Activated T-helper 2 cell treated with anti-CD3 and anti-CD28 coated beads, Interferon-gamma antibody, Interleukin-2, Interleukin-4, amounts not matched to agents 10 μg/mL and 5 μg/mL and 100 μg/mL, durations not matched to agents 14 hours and 24 hours and 36 hours (primary cell): ENCODE measurements at regions not wholly inside any gene's neighbourhood (a gene's known extent, or its start where the extent isn't known, plus 50 kb on each side); places are given as distances from the start of the nearest gene placed in this dataset.
"Not testable (repeated sequence)": the region's sequence is repeated elsewhere in the genome, so short reads cannot be mapped to it uniquely, and the experiment has no call there.

Experiments used
- DNase-seq: peaks from one replicate; pipeline ENCODE4 v3.0.0; 2021; ENCODE audit warnings: low spot score
- H3K27ac Mint-ChIP-seq: one replicate; pipeline ENCODE4 v1.8.0; 2021; ENCODE audit warnings: mixed read lengths
- H3K27me3 Mint-ChIP-seq: one replicate; pipeline ENCODE4 v1.8.0; 2021; ENCODE audit warnings: low read depth, mixed read lengths
- H3K36me3 Mint-ChIP-seq: one replicate; pipeline ENCODE4 v1.8.0; 2021; ENCODE audit warnings: low read depth, mixed read lengths
- H3K4me1 Mint-ChIP-seq: one replicate; pipeline ENCODE4 v1.8.0; 2021; ENCODE audit warnings: low read depth, mixed read lengths
- H3K4me3 Mint-ChIP-seq: one replicate; pipeline ENCODE4 v1.8.0; 2021; ENCODE audit warnings: low read depth, mild to moderate bottlenecking, moderate library complexity, mixed read lengths
- H3K9me3 Mint-ChIP-seq: one replicate; pipeline ENCODE4 v1.8.0; 2021; ENCODE audit warnings: mixed read lengths
- intact Hi-C: fragments of 100-400 bp; cut with micrococcal nuclease; formaldehyde crosslinking; loops from one replicate; pipeline ENCODE4 v1.15.1; 2023

DNA sequence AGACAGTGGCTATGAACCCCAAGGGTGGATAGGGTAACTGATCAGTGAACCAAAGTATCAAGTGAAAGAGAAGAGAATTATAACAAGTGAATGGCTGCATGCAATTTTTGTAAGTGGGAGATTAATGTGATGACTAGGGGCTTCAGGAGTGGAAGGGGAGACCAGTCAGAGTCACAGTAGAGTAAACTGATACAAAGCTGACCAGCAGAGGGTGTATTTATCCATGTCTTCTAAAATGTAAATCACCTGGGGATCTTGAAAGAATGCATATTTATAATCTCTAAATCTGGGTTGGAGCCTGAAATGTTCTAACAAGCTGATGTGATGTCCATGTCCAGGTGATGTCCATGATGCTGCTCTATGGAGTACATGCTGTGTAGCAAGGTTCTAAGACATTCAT lies 1351.3 kb upstream of the CHAC2 start:
- no peak overlapping the region for H3K4me3 Mint-ChIP-seq
- no peaks in the 10 kb centered on the region for H3K4me1 Mint-ChIP-seq
- no peak for DNase-seq
- intact Hi-C loops, result no loop called here
- peaks cover 4% of the 10 kb centered on the region for H3K9me3 Mint-ChIP-seq
- H3K36me3 Mint-ChIP-seq, result no peaks in the 10 kb centered on the region
- no peaks in the 10 kb centered on the region for H3K27me3 Mint-ChIP-seq
- H3K27ac Mint-ChIP-seq, result no peak overlapping the region

DNA sequence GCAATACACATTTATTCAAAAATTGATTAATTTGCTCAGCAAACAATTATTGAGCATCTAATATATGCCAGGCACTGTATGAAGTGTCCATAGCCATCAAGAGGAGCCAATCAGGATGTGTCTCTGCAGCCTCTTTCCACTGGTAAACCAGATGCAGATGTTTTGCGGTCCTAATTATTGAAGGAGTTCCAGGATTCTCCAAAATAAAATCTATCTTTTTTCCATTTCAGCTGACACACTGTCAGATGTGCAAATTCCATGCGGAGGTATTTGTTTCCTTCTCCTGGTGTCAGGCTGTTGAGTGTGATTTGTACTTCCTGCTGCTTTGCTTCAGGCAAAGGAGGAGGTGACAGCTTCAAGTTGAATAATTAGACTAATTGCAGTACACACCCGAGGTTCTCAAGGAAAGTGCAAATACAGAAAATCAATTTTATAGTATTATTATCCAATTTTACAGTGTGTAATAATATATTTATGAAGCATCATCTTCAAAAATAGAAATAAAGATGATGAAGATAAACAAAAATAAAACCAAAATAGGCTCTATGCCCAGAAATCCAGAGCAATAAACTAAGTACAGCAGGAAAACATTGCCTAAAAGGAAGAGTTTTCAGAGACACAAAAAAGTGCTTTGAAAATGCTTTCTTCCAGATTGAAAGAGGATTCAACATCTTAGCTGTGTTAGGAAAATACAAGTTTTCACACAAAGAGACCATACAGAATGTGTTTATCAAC lies 1352.9 kb upstream of the CHAC2 start:
- intact Hi-C loops, result no loop called here
- Mint-ChIP-seq H3K4me3 (no peak overlapping the region), H3K27me3 (no peaks in the 10 kb centered on the region), H3K4me1 (no peaks in the 10 kb centered on the region), H3K36me3 (no peaks in the 10 kb centered on the region), H3K9me3 (peaks cover 4% of the 10 kb centered on the region), H3K27ac (no peak overlapping the region)
- DNase-seq, result no peak

- H3K9me3 Mint-ChIP-seq, intact Hi-C loops, H3K27me3 Mint-ChIP-seq: not testable (repeated sequence)
These were observed 1358.1 kb upstream of the CHAC2 start for GRCh38 chr2:52409308-52410118.

DNA sequence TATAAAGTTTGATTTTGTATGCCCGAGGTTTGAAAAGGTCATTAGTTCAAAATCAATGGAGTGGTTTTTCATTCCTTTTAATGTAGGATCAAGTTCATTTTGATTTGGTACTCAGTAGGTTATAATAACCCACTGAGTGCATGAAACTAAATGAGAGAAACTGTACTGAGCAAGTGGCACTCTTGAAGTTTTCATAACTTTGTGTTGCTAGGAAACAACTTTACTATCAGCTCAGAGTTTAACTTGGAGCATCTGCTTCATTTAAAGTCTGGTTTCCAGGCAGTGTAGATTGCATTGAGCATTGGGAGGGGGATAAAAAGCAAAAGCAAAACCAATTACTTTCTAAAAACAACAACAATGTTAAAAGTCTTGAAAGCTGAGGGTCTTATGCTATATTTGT lies 1361.6 kb upstream of the CHAC2 start:
- peaks cover 4% of the 10 kb centered on the region for H3K9me3 Mint-ChIP-seq
- intact Hi-C loops, result no loop called here
- no peak overlapping the region for H3K4me3 Mint-ChIP-seq
- H3K4me1 Mint-ChIP-seq, result no peaks in the 10 kb centered on the region
- H3K27me3 Mint-ChIP-seq, result no peaks in the 10 kb centered on the region
- DNase-seq, result no peak
- no peaks in the 10 kb centered on the region for H3K36me3 Mint-ChIP-seq
- H3K27ac Mint-ChIP-seq, result no peak overlapping the region

More at GRCh38 chr2:52409308-52410118, 1358.1 kb upstream of the CHAC2 start:
- not testable (repeated sequence) for H3K27ac Mint-ChIP-seq, DNase-seq, H3K36me3 Mint-ChIP-seq, H3K4me3 Mint-ChIP-seq, H3K4me1 Mint-ChIP-seq

GRCh38 chr2:52404866-52405265 lies 1362.7 kb upstream of the CHAC2 start:
- Mint-ChIP-seq H3K27ac (no peak overlapping the region), H3K9me3 (peaks cover 4% of the 10 kb centered on the region), H3K36me3 (no peaks in the 10 kb centered on the region), H3K27me3 (no peaks in the 10 kb centered on the region), H3K4me1 (no peaks in the 10 kb centered on the region), H3K4me3 (no peak overlapping the region)
- DNase-seq, result no peak
- intact Hi-C loops, result no loop called here

GRCh38 chr2:52404046-52404445 lies 1363.6 kb upstream of the CHAC2 start:
- Mint-ChIP-seq H3K4me1 (no peaks in the 10 kb centered on the region), H3K36me3 (no peaks in the 10 kb centered on the region), H3K4me3 (no peak overlapping the region), H3K9me3 (peaks cover 4% of the 10 kb centered on the region), H3K27me3 (no peaks in the 10 kb centered on the region), H3K27ac (no peak overlapping the region)
- DNase-seq, result no peak
- intact Hi-C loops, result no loop called here

DNA sequence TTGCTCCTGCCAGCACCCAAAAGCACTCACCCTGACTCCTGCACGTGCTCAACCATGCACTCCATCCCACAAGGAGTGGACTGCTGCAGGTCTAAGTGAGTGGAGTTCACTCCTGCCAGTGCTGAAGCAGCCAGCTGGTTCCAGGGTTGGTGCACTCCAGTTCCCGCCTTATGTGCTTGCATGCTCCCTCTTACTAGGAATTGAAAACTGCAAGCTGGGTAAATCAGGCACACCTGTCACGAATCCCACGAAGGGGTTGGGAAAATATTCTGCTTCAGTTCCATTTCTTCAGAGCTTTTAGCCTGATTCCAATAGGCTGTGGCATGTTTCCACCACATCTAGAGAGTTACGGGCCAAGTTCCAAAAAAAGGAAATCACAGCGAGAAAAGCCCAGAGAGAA lies 1365.5 kb upstream of the CHAC2 start:
- H3K27me3 Mint-ChIP-seq, result no peaks in the 10 kb centered on the region
- DNase-seq, result no peak
- no peaks in the 10 kb centered on the region for H3K36me3 Mint-ChIP-seq
- peaks cover 4% of the 10 kb centered on the region for H3K9me3 Mint-ChIP-seq
- no peak overlapping the region for H3K4me3 Mint-ChIP-seq
- intact Hi-C loops, result no loop called here
- H3K27ac Mint-ChIP-seq, result no peak overlapping the region
- no peaks in the 10 kb centered on the region for H3K4me1 Mint-ChIP-seq

DNA sequence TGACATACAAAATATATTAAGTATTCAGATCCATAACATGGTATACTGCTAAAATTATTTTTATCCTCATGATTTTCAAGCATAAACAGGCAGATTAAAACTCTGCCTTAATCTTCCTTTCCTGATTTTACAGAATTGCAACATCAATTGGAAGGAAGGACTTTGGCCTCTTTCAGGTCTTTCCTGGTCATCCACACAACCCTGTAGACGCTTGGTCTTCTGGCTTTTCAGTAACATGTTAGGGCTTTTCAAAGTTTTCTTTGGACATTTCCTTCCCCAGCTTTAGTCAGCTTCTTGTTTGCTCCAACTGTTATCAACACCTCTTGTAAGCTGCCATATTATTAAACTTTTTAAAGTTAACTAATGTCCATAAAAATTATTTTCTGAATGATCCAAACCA lies 1364.9 kb upstream of the NRXN1 start:
- no peaks in the 10 kb centered on the region for H3K36me3 Mint-ChIP-seq
- no peaks in the 10 kb centered on the region for H3K4me1 Mint-ChIP-seq
- H3K27ac Mint-ChIP-seq, result no peak overlapping the region
- H3K27me3 Mint-ChIP-seq, result no peaks in the 10 kb centered on the region
- no peak overlapping the region for H3K4me3 Mint-ChIP-seq
- H3K9me3 Mint-ChIP-seq, result peaks cover 6% of the 10 kb centered on the region
- DNase-seq, result no peak
- intact Hi-C loops, result no loop called here

DNA sequence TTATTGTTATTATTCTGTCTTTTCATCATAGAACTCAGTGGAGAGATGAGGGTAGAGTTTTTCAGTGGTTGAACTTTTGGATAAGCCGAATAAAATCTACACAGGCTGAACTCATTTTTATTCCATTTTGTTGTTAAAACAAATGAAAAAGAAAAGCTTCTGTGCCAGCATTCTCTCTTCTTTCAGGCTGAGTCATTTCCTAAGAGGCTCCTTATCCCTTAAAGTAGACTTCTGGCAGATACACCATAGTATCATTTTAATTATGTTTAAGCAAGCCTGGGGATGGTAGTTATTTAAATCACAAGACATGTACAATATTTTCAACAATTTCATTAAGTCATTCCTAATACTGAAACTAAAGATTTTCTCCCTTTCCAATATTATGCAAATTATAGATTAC lies 1364.0 kb upstream of the NRXN1 start:
- H3K27ac Mint-ChIP-seq, result no peak overlapping the region
- no peaks in the 10 kb centered on the region for H3K4me1 Mint-ChIP-seq
- no peak for DNase-seq
- no peaks in the 10 kb centered on the region for H3K36me3 Mint-ChIP-seq
- no peak overlapping the region for H3K4me3 Mint-ChIP-seq
- H3K27me3 Mint-ChIP-seq, result no peaks in the 10 kb centered on the region
- intact Hi-C loops, result no loop called here
- peaks cover 10% of the 10 kb centered on the region for H3K9me3 Mint-ChIP-seq

GRCh38 chr2:52391621-52392020 lies 1359.7 kb upstream of the NRXN1 start:
- DNase-seq, result no peak
- H3K4me3 Mint-ChIP-seq, result no peak overlapping the region
- peaks cover 15% of the 10 kb centered on the region for H3K9me3 Mint-ChIP-seq
- intact Hi-C loops, result no loop called here
- H3K27me3 Mint-ChIP-seq, result no peaks in the 10 kb centered on the region
- no peaks in the 10 kb centered on the region for H3K36me3 Mint-ChIP-seq
- H3K27ac Mint-ChIP-seq, result no peak overlapping the region
- H3K4me1 Mint-ChIP-seq, result no peaks in the 10 kb centered on the region

- Mint-ChIP-seq H3K4me1 (no peaks in the 10 kb centered on the region), H3K27ac (no peak overlapping the region), H3K9me3 (peaks cover 21% of the 10 kb centered on the region), H3K4me3 (no peak overlapping the region), H3K27me3 (no peaks in the 10 kb centered on the region), H3K36me3 (no peaks in the 10 kb centered on the region)
- intact Hi-C loops, result no loop called here
- no peak for DNase-seq
These were observed 1358.7 kb upstream of the NRXN1 start for GRCh38 chr2:52390651-52391050.

- Mint-ChIP-seq H3K27me3 (no peaks in the 10 kb centered on the region), H3K27ac (no peak overlapping the region), H3K4me3 (no peak overlapping the region), H3K4me1 (no peaks in the 10 kb centered on the region), H3K9me3 (peaks cover 18% of the 10 kb centered on the region), H3K36me3 (no peaks in the 10 kb centered on the region)
- intact Hi-C loops, result no loop called here
- no peak for DNase-seq
These were observed 1356.1 kb upstream of the NRXN1 start for GRCh38 chr2:52387937-52388590.

DNA sequence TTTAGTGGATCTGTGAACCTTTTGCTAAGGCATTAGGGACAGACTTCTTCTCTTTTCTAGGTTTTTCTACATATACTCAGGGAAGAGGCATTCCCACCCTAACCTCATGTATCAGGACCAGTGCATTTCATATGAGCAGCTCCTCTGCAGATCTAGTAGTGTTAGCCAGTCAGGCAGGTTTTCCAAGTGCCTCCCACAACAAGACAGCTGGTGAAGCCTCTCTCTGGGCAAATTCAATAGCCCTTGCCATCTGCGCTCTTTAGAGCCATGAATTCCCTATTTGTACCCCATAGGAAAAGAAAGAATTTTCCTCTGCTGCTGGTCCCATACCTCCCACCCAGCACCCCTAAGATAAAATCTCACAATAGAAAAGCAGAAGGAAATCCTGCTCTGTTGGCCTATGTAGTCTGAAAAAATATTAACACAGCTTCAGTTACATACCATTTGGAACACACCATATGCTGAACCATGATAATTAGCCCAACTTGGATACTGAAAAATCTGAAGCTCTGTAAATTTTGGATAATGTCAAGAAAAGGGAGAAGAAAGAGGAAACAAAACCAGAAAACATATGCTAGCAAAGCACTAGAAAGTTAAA lies 1354.6 kb upstream of the NRXN1 start:
- Mint-ChIP-seq H3K27me3 (no peaks in the 10 kb centered on the region), H3K4me3 (no peak overlapping the region), H3K36me3 (no peaks in the 10 kb centered on the region), H3K9me3 (peaks cover 24% of the 10 kb centered on the region), H3K27ac (no peak overlapping the region), H3K4me1 (no peaks in the 10 kb centered on the region)
- intact Hi-C loops, result no loop called here
- DNase-seq, result no peak
